HG03565 (cell line): ENCODE measurements at regions not wholly inside any gene's neighbourhood (a gene's known extent, or its start where the extent isn't known, plus 50 kb on each side); places are given as distances from the start of the nearest gene placed in this dataset.
A peak's percentile ranks its signal among the peaks of the same experiment; 100 is the strongest.
"Not testable (repeated sequence)": the region's sequence is repeated elsewhere in the genome, so short reads cannot be mapped to it uniquely, and the experiment has no call there.

Experiments used
- ATAC-seq: cut with Tn5 transposase; IDR thresholded peaks from one replicate; pipeline ENCODE4 v1.9.1; 2021; ENCODE audit warnings: mild to moderate bottlenecking, moderate library complexity; ENCODE audit not compliant: unreplicated experiment

DNA sequence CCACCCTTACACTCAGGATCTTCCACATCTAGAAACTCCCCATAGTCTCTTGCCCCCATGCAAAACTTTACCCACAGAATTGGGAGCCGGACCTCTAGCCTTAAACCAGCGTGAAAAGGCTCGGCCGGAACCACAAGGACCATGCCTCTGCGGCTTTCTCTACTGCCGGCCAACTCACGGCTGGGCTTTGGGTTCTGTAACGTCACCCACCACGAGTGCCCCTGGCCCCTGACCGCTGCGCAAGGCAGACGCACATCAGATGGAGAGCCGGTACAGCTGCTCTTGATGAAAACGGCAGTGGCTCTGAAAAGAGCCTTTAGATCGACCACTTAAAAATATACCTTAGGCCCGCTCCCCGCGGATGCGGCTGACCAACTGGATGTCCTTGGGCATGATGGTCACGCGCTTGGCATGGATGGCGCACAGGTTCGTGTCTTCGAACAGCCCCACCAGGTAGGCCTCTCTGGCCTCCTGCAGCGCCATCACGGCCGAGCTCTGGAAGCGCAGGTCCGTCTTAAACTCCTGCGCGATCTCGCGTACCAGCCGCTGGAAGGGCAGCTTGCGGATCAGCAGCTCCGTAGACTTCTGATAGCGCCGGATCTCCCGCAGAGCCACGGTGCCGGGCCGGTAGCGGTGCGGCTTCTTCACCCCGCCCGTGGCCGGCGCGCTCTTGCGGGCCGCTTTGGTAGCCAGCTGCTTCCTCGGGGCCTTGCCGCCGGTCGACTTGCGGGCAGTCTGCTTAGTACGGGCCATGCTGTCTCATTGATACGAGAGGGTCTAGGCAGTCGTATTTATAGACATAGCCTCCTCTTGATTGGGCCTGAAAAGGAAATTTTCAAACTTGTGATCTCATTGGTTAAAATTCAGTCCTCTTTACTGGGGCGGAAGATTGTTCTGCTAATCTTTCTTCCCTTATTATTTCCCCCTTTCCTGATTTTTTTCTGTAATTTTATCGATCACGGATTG, 66.3 kb downstream of the FAM72C start:
- ATAC-seq, result not testable (repeated sequence)

DNA sequence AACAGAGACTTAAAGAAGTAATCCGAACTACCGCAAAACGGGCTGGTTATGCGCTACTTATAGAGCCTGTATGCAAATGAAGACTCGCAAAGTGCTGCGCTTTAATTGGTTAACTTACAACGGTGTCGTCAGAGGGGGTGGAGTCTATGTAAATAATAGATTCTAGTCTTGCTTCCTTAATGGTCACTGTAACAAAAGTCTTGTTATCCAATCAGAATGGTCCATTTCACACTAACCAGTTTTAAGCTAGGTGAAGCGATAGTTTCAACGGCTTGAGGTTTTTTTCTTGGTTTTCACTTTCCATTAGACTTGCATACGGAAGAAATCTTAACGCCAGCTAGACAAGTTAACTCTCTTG, 67.2 kb downstream of the FAM72C start:
- ATAC-seq, result not testable (repeated sequence)

DNA sequence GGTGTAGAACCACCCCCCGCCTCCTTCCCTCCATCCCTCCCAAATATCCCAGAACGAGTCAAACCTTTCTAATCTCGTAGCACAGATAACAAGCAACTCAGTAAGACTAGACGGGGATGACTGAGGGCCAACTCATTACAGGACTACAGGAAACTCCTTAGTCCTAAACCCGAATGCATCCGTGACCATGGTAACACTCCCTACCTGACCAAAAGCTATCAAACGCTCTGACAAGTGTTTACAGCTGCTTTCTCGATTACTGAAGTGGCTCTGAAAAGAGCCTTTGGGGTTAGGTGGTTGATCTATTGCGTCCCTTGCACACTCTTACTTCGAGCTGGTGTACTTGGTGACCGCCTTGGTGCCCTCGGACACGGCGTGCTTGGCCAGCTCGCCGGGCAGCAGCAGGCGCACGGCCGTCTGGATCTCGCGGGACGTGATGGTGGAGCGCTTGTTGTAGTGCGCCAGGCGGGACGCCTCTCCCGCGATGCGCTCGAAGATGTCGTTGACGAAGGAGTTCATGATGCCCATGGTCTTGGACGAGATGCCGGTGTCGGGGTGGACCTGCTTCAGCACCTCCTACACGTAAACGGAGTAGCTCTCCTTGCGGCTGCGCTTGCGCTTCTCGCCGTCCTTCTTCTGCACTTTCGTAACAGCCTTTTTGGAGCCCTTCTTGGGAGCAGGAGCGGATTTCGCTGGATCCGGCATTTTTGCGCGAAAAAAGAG, 67.7 kb downstream of the FAM72C start:
- not testable (repeated sequence) for ATAC-seq

DNA sequence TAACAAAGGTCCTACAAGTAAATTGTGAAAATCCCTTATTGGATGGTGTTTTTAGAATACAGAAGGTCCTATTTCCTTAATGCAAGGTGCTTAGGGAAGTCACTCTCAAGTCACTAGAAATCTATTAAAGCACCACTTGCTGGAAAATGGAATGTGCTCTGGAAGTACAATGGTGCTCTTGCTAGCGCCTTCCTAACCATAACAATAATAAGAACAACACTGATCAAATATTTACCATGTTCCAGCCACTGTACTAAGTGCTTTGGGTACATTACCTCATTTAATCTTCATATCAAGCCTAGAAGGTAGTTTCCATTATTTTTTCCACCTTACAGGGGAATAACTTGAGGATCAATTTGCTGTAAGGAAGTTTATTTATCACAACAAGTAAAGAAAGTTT, 75.4 kb downstream of the FAM72C start:
- ATAC-seq, result not testable (repeated sequence)

DNA sequence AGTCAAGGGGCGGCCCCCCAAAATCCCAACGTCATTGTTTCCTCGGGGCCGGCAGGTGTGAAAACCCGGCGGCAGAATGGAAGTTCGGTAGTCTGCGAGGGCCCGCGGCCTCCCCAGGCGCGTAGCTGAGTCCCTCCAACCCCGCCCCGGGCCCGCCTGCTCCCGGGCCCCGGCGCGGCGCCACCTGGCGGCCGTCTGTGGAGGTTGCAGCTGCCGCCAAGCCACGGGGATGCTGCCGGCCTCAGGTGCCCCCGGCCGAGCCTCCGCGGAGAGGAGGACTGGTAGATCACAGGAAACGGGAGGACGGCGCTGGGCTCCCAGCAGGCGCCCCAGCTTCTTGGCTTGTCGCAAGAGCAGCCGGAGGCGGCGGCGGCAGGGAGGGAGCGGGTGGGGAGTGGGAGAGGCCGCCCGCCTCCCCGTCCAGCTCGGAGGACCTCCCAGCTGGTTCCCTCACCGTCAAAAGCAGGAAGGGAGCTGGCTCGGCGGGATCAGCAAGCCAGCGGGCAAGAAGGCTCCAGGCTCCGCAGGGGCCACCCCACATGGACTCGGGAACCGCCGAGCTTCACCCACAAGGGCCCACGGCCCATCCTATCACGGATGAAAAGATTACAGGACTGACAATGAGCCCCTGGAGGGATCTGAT, 86.7 kb downstream of the FAM72C start:
- peak; percentile 80 for ATAC-seq

DNA sequence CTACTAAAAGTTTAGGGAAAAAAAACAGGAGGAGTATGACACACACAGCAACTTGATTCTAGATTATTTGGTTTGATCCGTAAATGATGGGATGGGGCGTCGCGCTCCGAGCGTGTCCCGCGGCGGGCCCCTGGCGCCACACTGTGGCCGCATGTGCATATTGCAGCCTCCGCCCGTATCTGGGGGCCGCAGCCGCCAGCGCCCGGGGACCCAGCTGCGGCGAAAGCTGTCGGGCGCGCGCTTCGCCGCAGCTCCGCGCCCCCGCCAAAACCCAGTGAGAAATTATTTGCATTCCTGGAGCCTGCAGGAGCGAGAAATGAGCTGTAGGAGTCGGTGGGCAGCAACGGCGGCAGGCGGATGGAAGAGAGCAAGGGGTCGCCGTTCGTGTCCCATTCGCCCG, 87.3 kb downstream of the FAM72C start:
- peak; percentile 77 for ATAC-seq

DNA sequence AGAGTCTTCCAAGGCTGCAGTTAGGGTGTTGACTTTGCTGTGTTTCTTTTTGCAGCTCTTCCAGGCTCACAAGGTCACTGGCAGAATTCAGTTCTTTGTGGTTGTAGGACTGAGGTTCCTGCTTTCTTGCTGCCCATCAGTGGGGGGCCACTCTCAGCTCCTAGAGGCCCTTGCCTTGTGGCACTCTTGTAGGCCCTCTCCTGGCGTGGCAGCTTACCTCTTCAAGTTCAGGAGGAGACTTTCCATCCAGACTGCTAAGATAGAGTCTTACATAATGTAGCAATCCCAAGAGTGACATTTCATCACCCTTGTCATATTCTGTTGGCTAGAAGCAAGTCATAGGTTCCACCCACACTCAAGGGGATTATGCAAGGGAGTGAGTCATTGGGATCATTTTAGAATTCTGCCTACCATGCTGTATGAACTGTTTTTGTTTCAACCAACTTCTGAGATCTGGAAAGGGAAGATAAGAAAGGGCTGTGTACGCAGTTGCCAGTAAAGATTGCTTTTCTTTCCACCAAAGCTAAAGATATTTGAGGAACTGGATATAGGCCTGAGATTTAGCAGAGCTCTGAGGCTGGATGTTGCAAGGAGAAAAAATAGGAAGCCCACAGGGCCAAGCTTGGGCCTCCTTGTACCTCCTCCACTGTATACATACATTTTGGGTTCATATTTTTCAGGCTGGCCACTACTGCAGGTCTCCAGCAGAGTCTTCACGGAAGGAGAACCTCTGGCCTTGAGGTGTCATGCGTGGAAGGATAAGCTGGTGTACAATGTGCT, 91.8 kb downstream of the FAM72C start:
- ATAC-seq, result not testable (repeated sequence)

DNA sequence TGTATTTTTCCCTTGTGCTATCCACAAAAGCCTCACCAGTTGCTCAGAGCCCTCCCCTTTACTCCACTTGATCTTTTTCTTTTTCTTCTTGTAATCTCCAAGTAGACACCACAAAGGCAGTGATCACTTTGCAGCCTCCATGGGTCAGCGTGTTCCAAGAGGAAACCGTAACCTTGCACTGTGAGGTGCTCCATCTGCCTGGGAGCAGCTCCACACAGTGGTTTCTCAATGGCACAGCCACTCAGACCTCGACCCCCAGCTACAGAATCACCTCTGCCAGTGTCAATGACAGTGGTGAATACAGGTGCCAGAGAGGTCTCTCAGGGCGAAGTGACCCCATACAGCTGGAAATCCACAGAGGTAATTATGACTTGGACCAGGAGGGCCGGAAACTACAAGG, 95.8 kb downstream of the FAM72C start:
- not testable (repeated sequence) for ATAC-seq

DNA sequence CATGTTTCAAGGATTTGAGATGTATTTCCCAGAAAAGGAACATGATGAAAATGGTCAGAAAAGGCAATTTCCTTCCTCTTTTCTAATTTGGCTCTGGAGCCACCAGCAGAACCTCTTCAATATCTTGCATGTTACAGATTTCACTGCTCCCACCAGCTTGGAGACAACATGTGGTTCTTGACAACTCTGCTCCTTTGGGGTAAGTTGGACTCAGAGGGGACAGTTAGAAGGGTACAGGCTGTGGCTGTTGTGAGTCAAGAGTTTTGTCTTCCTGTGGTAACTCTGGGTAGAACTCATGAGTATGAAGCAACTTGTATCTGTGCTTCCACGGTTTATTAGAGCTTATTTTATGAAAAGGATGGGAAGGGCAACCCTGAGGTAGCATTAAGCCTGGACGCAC, 97.2 kb downstream of the FAM72C start:
- ATAC-seq, result not testable (repeated sequence)

DNA sequence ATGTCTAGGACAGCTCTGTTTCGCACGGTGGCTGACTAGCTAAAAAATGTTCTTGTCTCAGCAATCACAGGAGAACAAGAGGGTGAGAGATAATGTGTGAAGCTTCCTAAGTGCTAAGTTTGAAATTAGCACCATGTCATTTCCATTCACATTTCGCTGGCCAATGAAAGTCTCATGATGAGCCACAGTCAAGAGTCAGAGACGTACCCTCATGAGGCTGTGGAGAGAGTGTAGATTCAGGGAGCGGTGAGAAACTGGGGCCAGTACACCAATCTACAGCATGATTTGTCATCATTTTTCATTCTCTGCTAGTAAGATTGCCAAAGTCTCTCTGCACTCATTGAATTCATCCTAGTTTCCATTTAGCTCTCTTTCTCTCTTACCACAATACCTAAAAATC, 98.1 kb downstream of the FAM72C start:
- ATAC-seq, result not testable (repeated sequence)

DNA sequence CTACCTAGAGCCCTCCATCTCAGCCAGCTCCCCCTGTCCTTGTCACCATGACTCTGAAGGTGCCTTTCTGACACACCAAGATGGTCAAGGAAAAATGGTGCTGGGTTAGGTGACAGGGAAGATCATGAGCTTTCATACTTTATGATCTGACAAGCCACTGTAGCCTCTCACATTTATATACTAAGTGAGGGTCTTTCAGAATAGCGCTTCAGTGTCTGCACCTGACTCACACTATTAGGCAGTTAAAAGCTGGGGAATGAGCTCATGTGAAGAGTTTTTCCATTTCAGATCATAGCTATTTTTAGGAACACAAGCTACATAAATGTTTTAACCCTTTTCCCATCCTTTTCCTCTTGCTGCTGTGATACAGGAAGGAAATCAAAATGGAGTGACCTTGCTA, 101.4 kb downstream of the FAM72C start:
- ATAC-seq, result not testable (repeated sequence)

DNA sequence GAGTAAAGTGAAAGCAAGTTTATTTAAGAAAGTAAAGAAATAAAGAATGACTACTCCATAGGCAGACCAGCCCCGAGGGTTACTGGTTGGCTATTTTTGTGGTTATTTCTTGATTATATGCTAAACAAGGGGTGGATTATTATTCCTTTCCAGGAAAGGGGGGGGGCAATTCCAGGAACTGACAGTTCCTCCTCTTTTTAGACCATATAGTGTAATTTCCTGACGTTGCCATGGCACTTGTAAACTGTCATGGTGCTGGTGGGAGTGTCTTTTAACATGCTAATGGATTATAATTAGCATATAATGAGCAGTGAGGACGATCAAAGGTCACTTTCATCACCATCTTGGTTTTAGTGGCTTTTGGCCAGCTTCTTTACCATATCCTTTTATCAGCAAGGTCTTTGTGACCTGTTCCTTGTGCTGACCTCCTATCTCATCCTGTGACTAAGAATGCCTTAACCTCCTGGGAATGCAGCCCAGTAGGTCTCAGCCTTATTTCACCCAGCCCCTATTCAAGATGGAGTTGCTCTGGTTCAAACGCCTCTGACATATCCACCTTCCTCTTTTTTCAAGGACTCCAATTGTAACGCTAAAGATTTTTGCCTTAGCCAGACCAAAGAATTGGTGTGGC, 104.1 kb downstream of the FAM72C start:
- not testable (repeated sequence) for ATAC-seq

DNA sequence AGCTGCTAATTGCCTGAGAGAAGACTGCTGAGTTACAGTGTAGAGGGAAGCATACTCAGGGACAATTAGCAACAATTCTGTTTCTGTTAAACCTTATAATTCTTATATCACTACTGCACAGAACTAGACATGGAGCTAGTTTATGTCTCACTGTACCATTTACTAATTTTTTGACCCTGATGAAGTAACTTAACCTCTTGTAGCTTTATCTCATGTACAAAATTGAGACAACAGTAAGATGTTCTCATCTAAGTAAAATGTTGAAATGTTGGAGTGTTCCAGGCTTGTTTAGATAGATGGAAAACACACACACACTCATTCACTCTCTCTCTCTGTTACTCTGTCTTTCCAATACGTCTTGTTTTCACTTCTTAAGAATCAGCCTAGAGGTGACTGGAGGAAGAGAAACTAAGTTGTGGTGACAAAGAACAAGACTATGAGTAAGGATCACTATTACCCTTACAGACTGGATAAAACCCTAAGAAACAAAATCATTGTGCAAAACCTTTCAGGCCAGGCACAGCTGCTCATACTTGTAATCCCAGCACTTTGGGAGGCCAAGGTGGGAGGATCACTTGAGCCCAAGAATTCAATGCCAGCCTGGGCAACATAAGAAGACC, 107.8 kb downstream of the FAM72C start:
- ATAC-seq, result peak; percentile 98

DNA sequence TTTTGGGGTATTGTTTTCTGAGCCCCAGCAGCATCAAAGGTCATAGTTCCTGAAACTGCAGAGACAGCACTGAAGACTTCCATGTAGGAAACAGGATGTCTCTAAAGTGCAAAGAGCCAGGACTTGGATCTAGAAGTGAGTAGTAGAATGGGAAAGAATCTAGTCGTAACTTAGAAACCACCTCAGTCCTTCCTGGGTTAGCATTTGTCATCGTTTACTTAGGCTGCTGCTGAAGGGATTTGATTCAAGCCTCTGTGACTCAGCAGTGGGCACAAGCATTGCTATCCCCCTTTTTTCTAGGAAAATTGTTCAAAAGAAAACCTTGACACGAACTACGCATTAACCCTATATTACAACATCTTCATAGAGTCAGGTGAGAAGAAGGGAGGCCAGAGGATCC, 109.1 kb downstream of the FAM72C start:
- not testable (repeated sequence) for ATAC-seq

DNA sequence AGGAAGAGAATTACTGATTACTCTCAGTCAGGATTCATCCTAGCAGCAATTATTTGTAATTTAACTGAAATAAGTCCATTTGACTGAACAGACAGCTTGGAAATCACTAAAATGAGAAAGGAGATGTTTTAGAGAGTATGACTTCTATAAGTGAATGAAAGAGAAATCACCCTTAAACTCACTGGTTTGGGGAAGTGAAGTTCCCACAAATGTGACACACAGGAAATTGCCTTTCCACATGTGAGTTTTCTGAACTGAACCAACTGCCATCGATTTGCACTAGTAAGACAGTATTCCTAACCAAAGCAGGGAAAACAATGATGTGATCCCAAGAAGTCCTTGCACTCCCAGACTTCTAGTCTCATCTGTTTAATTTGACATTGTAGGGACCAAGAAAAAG, 110.5 kb downstream of the FAM72C start:
- not testable (repeated sequence) for ATAC-seq

DNA sequence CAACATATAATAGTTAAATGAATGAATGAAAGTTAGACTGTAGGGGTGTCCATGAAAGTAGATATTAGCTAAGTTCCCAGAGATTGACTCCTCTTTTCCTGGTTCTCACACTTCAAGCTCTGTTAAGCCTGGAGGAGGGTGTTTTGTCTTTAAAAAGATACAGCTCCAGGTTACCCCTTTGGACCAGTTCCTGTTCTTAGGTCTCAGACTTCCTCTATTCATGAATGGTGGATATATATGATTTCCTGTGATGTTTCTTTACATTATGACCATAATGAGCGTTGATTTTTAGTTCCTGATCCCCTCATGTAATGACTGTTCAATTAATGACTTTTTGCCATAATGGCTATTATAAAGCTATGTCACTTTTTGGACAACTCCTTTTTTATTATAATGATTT, 115.9 kb downstream of the FAM72C start:
- not testable (repeated sequence) for ATAC-seq

DNA sequence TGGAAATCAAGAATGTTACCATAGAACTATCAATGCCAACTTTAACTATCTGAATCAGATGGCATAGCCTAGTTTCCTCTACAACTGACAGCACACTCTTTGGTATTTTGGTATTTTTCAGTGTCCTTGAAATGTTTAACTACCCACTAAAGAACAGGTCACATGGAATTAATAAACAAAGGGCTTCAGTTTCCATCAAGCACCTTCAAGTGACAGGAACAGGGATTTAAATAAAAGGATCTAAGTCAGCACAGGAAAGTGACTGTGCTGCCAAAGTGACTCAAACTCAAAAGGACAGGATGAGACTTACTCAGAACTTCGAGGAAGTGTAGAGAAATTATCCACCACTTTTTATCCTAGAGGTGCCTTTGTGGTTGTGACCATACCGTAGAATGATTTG, 117.7 kb downstream of the FAM72C start:
- ATAC-seq, result not testable (repeated sequence)

DNA sequence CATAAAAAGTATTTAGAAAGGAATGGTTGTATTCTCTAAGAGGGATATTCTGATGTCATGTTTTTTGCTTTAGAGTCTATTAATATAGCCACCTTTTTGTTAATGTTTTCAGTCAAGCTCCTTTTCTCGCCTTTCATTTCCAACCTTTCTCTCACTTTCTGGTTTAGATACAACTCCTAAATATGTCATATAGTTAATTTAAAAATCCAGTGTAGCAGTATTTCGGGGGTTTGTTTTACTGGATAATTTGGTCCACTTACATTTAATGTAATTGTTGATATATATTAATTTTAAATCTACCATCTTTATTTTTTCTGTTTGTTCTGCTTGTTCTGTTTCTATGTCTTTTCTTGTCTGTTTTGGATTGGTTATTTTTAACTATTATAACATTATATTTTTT, 121.1 kb downstream of the FAM72C start:
- not testable (repeated sequence) for ATAC-seq

DNA sequence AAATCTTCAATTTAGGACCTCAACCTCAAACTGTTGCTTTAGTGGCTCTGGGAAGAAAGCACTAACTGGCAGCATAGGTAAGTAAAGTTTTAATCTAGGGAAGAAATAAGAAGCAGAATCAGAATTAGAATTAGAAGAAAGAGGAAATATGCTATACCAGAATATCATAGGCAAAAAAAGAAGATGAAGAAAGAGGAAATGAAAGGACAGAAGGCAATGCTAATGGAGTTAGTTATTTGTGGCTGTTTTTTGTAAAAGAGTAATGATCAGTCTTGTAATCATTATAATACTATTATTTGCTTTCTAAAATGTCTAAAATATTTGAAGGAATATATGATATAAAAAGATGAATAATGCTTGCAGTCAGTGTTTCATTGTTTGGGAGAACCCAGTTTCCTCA, 122.9 kb downstream of the FAM72C start:
- not testable (repeated sequence) for ATAC-seq

DNA sequence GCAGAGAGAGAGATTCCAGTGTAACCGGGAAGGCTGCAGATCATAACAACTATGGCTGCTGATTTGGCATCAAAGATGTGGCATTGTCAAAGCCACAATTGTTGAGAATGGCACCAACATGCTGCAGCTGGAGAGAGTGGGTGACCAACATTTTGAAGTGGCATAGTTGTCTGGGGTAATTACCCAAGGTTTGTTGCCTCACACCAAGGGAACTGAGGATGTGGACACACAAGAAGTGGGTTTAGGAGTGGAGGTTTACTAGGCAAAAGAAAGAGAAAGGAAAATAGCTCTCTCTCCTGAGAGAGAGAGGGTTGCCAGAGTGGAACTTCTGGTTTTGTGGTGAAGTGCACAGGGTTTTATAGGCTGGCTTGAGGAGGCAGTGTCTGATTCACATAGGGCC, 126.6 kb downstream of the FAM72C start:
- ATAC-seq, result not testable (repeated sequence)
